Testis (tissue), 2 donors: ENCODE measurements at regions not wholly inside any gene's neighbourhood (a gene's known extent, or its start where the extent isn't known, plus 50 kb on each side); places are given as distances from the start of the nearest gene placed in this dataset.

Source experiments
- CTCF ChIP-seq, 3 experiments: fragments of 450-650 bp in 2 of 3; fragments of 200-600 bp in 1 of 3; sonication (generic) in 1 of 3; IDR thresholded peaks; one replicate each; pipeline ENCODE4 v1.5.1; 2016 to 2019; ENCODE audit warnings: antibody characterized with exemption in 3 of 3, mild to moderate bottlenecking in 2 of 3, moderate library complexity in 1 of 3
- POLR2A ChIP-seq: fragments of 450-650 bp; IDR thresholded peaks from one replicate; pipeline ENCODE4 v1.6.1; 2017; ENCODE audit warnings: antibody characterized with exemption, mild to moderate bottlenecking, moderate library complexity

GRCh38 chr20:47879771-47880170 lies 94.5 kb upstream of the SULF2 start:
- TF ChIP-seq CTCF (IDR thresholded peaks at IDR 0.05) (no peak), POLR2A (no peak)
